ENCODE measurements at regions not wholly inside any gene's neighbourhood (a gene's known extent, or its start where the extent isn't known, plus 50 kb on each side); places are given as distances from the start of the nearest gene placed in this dataset.
"Not testable (repeated sequence)": the region's sequence is repeated elsewhere in the genome, so short reads cannot be mapped to it uniquely, and the experiment has no call there.

DNA sequence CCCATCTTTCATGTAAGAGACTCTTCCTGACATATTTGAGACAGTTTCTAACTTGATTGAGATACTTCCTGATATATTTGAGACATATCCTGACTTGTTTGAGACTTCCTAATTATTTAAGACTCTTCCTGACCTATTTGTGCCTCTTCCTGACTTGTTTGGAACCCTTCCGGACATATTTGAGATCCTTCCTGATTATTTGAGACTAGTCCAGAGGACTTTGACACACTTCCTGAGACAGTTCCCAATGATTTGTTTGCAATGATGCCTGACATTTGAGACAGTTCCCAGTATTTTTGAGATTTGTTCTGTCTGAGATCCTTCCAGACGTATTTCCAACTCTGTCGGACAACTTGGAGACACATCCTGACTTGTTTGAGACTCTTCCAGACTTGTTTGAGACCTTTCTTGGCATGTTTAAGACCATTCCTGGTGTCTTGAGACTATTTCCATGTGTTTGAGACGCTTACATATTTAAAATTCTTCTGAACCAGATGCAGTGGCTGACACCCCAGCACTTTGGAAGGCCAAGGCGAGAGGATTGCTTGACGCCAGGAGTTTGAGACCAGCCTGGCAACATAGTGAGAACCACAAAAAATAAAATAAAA, 118.9 kb upstream of the USP9X start:
- Mint-ChIP-seq H3K36me3 (ENCODE audit: low read depth) (no peaks in the 10 kb centered on the region), H3K4me1 (ENCODE audit: low read depth) (peaks cover 3% of the 10 kb centered on the region), H3K4me3 (no peak overlapping the region), H3K9me3 (no peaks in the 10 kb centered on the region), H3K27ac (no peak overlapping the region), H3K27me3 (no peaks in the 10 kb centered on the region)

DNA sequence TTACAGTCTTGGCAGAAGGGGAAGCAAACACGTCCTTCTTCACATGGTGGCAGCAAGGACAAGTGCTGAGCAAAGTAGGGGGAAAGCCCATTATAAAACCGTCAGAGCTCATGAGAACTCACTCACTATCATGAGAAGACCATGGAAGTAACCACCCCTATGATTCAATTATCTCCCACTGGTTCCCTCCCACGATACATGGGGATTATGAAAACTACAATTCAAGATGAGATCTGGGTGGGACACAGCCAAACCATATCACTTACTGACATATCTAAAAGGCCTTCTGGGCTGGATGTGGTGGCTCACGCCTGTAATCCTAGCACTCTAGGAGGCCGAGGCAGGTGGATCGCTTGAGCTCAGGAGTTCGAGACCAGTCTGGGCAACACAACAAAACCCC, 117.1 kb upstream of the USP9X start:
- H3K27ac Mint-ChIP-seq: no peak overlapping the region

DNA sequence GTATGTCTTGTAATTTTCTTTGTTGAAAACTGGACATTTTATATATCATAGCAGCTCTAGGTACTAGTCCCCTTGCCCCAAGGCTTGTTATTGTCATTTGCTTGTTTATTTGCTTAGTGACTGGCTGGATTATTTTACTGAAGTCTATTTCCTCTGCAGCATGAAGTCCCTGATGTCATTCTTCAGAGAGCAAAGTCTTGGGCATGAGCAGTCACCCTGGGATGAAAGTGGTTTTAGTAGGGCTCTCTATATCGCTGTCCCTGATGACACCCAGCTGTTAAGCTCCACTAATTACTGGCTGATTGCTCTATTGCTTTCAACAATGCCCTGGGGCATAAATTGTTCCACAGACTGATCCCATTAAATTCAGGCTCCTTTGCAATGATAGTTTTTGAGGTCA, 113.5 kb upstream of the USP9X start:
- Mint-ChIP-seq H3K27ac (peak overlapping the region; percentile 26), H3K9me3 (no peaks in the 10 kb centered on the region), H3K4me1 (ENCODE audit: low read depth) (peaks cover 7% of the 10 kb centered on the region), H3K36me3 (ENCODE audit: low read depth) (no peaks in the 10 kb centered on the region), H3K27me3 (no peaks in the 10 kb centered on the region), H3K4me3 (no peak overlapping the region)

More for the DNA sequence above, 117.1 kb upstream of the USP9X start:
- H3K27me3 Mint-ChIP-seq: no peaks in the 10 kb centered on the region
- H3K9me3 Mint-ChIP-seq: no peaks in the 10 kb centered on the region
- H3K4me3 Mint-ChIP-seq: no peak overlapping the region
- H3K4me1 Mint-ChIP-seq (ENCODE audit: low read depth): no peaks in the 10 kb centered on the region
- no peaks in the 10 kb centered on the region for H3K36me3 Mint-ChIP-seq (ENCODE audit: low read depth)

DNA sequence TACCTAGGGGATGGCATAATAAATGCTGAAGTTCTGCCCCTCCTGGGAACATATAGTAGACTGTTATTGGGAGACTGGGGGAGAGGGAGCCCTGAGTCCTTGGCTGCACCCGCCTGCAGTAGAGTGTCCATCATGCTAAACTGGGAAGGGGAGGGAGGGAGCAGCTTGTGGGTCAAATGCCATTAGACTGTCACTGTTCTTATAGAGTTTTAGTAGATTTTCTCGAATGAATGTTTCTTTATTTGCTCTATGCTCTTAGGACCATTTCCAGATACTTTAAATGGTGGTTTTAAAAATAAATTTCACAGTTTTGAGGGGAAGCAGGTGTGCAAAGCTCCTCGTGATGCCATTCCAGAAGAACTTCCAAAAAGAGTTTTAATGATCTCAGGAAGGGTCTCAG, 111.6 kb upstream of the USP9X start:
- H3K27ac Mint-ChIP-seq: no peak overlapping the region
- peaks cover 7% of the 10 kb centered on the region for H3K4me1 Mint-ChIP-seq (ENCODE audit: low read depth)
- H3K4me3 Mint-ChIP-seq: no peak overlapping the region
- no peaks in the 10 kb centered on the region for H3K27me3 Mint-ChIP-seq
- no peaks in the 10 kb centered on the region for H3K36me3 Mint-ChIP-seq (ENCODE audit: low read depth)
- peaks cover 5% of the 10 kb centered on the region for H3K9me3 Mint-ChIP-seq

DNA sequence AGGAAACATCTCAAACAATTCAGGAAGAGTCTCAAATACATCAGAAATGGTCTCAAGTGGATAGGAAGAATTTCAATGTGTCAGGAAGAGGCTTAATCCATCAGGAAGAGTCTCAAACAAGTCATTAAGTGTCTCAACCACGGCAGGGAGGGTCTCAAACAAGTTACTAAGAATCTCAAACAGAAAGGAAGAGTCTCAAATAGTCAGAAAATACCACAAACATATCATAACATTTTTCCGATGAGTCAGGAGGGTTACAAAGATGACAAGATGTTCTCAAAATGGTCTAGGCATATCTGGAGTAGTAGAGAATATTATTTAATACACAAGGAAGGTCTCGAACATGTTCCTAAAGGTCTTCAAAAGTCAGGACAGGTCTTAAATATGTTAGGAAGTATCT, 109.3 kb upstream of the USP9X start:
- no peaks in the 10 kb centered on the region for H3K36me3 Mint-ChIP-seq (ENCODE audit: low read depth)
- H3K27ac Mint-ChIP-seq: no peak overlapping the region
- H3K4me1 Mint-ChIP-seq (ENCODE audit: low read depth): peaks cover 7% of the 10 kb centered on the region
- H3K4me3 Mint-ChIP-seq: no peak overlapping the region
- H3K9me3 Mint-ChIP-seq: peaks cover 5% of the 10 kb centered on the region
- no peaks in the 10 kb centered on the region for H3K27me3 Mint-ChIP-seq

DNA sequence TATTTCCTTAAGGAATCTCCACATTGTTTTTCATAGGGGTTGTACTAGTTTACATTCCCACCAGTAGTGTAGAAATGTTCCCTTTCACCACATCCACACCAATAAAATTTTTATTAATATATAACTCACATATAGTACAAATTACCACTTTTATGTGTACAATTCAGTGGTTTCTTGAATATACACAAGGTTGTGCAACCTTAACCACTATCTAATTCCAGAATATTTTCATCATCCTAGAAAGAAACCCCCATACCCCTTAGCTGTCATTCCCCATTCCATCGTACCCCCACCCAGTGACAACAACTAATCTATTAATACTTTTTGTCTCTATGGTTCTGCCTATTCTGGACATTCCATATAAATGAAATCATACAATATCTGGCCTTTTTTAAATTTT, 108.3 kb upstream of the USP9X start:
- no peak overlapping the region for H3K27ac Mint-ChIP-seq
- no peaks in the 10 kb centered on the region for H3K27me3 Mint-ChIP-seq
- H3K36me3 Mint-ChIP-seq (ENCODE audit: low read depth): no peaks in the 10 kb centered on the region
- peaks cover 7% of the 10 kb centered on the region for H3K4me1 Mint-ChIP-seq (ENCODE audit: low read depth)
- H3K9me3 Mint-ChIP-seq: peaks cover 5% of the 10 kb centered on the region
- H3K4me3 Mint-ChIP-seq: no peak overlapping the region

DNA sequence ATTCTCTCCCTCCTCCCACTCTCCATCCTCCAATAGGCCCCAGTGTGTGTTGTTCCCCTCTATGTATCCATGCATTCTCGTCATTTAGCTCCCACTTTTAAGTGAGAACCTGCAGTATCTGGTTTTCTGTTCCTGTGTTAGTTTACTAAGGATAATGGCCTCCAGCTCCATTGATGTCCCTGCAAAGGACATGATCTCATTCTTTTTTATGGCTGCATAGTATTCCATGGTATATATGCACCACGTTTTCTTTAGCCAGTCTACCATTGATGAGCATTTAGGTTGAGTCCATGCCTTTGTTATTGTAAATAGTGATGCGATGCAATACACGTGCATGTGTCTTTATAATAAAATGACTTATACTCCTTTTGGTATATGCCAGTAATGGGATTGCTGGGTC, 100.3 kb upstream of the USP9X start:
- no peak overlapping the region for H3K4me3 Mint-ChIP-seq
- H3K27ac Mint-ChIP-seq: no peak overlapping the region
- no peaks in the 10 kb centered on the region for H3K27me3 Mint-ChIP-seq
- no peaks in the 10 kb centered on the region for H3K36me3 Mint-ChIP-seq (ENCODE audit: low read depth)
- no peaks in the 10 kb centered on the region for H3K9me3 Mint-ChIP-seq
- no peaks in the 10 kb centered on the region for H3K4me1 Mint-ChIP-seq (ENCODE audit: low read depth)

DNA sequence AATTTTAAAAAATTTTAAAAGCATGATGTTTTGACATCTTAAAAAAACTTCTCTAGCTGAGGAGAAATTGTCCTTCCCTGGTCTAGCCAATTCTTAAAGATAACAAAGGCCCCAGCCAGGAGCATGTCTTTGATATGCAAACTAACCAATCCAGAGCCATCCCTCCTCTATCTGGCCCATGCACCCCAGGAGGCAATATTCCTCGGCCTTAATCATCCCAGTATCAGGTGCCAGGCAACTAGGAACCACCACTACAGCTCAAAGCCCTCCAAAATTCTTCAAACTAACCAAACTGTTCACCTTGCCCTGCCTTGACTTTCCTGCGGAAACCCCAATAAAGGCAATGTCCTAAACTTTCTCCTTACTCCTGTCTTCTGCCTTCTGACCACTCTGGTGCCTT, 97.8 kb upstream of the USP9X start:
- Mint-ChIP-seq H3K27ac (no peak overlapping the region), H3K27me3 (no peaks in the 10 kb centered on the region), H3K9me3 (no peaks in the 10 kb centered on the region), H3K4me3 (no peak overlapping the region), H3K4me1 (ENCODE audit: low read depth) (no peaks in the 10 kb centered on the region), H3K36me3 (ENCODE audit: low read depth) (no peaks in the 10 kb centered on the region)

DNA sequence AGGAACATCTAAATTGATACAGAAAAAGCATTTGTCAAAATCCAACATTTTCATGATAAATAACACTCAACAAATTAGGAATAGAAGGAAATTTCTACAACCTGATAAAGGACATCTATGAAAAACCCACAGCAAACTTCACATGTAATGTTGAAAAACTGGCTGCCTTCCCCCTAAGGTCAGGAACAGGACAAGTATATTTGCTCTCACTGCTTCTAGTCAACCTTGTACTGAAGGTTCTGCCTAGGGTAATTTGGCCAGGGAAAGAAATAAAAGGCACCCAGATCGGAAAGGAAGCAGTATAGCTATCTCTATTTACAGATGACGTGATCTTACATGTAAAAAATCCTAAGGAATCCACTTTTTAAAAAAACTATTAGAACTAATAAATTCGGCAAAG, 97.1 kb upstream of the USP9X start:
- no peaks in the 10 kb centered on the region for H3K9me3 Mint-ChIP-seq
- H3K27me3 Mint-ChIP-seq: no peaks in the 10 kb centered on the region

DNA sequence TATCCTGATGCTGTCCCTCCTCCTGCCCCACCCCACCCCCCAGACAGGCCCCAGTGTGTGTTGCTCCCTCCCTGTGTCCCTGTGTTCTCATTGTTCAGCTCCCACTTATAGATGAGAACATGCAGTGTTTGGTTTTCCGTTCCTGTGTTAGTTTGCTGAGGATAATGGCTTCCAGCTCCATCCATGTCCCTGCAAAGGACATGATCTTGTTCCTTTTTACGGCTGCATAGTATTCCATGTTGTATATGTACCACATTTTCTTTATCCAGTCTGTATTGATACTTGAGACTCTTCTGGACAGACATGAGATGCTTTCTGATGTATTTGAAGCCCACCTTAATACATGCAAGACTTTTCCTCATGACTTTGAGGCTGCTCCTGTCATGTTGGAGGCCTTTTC, 91.8 kb upstream of the USP9X start:
- H3K4me3 Mint-ChIP-seq; H3K36me3 Mint-ChIP-seq (ENCODE audit: low read depth); H3K27ac Mint-ChIP-seq; H3K9me3 Mint-ChIP-seq; H3K4me1 Mint-ChIP-seq (ENCODE audit: low read depth); H3K27me3 Mint-ChIP-seq: not testable (repeated sequence)

More for the DNA sequence above, 97.1 kb upstream of the USP9X start:
- no peaks in the 10 kb centered on the region for H3K36me3 Mint-ChIP-seq (ENCODE audit: low read depth)
- H3K4me3 Mint-ChIP-seq: no peak overlapping the region
- H3K27ac Mint-ChIP-seq: no peak overlapping the region
- no peaks in the 10 kb centered on the region for H3K4me1 Mint-ChIP-seq (ENCODE audit: low read depth)

DNA sequence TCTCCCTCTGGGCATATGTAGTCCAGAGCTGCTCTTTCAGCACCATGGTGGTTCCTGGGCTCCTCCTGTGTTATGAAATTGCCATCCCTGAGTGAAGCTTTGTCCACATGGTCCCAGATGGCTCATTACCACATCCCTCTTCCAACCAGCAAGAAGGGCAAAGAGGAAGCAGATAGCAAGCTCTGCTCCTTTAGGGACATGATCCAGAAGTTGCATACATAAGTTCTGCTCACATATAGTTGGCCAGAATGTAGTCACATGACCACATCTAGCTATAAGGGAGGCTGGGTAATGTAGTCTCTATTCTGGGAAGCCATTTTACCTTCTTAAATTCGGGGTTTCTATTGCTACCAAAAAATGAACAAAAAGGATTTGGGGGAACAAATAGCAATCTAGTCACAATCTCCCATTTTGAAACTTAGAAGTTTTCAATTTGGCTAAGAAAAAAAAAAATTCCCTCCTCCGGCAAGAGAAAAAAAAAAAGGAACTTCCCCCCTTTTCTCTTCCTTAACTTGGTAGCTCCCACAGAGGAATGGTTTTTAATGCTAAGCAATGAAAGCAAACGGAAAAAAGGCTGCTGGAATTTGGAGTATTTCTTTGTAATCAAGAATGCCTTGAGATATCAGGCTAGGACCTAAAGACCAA, 88.2 kb upstream of the USP9X start:
- H3K27me3 Mint-ChIP-seq: no peaks in the 10 kb centered on the region
- H3K9me3 Mint-ChIP-seq: peaks cover 5% of the 10 kb centered on the region
- no peak overlapping the region for H3K27ac Mint-ChIP-seq
- H3K4me1 Mint-ChIP-seq (ENCODE audit: low read depth): no peaks in the 10 kb centered on the region
- H3K4me3 Mint-ChIP-seq: no peak overlapping the region
- no peaks in the 10 kb centered on the region for H3K36me3 Mint-ChIP-seq (ENCODE audit: low read depth)

DNA sequence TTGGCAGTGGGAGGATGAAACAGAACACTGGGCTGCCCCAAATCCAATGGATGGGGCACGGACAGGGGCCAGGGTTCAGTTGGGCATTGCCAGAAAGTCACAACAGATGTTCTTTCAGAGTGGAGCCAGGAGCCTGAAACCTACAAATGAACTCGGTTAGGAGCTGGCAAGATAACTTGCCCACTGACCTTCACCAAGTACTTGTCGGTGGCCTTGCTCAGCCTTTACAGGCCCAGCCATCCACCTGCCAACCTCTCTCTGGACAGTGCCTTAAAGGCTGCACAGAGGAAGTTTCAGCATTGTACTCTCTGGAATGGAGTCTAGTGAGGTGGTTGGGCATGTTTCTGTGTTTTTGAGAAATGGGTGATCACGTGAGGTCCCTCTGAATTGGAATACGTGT, 87.1 kb upstream of the USP9X start:
- Mint-ChIP-seq H3K9me3 (peaks cover 5% of the 10 kb centered on the region), H3K27me3 (no peaks in the 10 kb centered on the region), H3K27ac (no peak overlapping the region), H3K4me3 (no peak overlapping the region), H3K4me1 (ENCODE audit: low read depth) (no peaks in the 10 kb centered on the region), H3K36me3 (ENCODE audit: low read depth) (no peaks in the 10 kb centered on the region)

DNA sequence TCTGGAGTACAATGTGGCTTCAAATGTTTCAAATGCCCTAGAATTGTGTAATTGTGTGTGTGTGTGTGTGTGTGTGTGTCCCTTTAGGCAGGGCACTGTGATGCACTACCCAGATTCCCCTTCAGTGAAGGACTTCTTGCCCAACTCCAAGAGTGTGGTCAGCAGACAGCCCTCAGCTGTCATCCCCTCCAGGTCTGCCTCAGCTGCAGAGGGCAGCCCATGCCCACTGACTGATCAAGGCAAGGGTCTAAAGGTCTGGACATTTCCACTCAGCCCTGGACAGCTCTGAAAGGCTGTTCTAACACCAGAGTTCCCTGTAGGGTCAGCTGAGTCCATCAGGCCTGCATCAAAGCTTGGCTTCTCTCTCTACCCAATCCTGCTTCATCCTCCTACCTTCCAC, 83.9 kb upstream of the USP9X start:
- H3K27me3 Mint-ChIP-seq: no peaks in the 10 kb centered on the region
- no peaks in the 10 kb centered on the region for H3K9me3 Mint-ChIP-seq
- no peaks in the 10 kb centered on the region for H3K36me3 Mint-ChIP-seq (ENCODE audit: low read depth)
- H3K27ac Mint-ChIP-seq: no peak overlapping the region
- H3K4me3 Mint-ChIP-seq: no peak overlapping the region
- H3K4me1 Mint-ChIP-seq (ENCODE audit: low read depth): peaks cover 7% of the 10 kb centered on the region

DNA sequence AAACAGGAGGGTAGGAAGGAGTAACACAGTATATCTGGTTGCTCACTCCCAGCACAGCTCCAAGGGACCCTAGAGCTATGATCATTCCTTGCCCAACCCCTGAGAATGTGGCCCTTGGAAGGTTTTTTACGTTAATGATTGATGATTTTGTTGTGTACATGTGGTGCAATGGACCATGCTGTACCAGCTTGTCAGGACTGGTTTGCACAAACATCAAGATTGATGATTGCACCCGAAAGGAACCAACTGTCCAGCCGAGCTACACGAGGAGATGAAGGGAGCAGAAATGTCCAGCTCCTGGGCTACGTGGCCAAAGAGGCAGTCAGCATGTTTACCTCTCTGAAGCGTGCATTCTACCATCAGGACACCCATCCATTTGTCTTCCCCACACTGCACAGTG, 83.2 kb upstream of the USP9X start:
- peaks cover 7% of the 10 kb centered on the region for H3K4me1 Mint-ChIP-seq (ENCODE audit: low read depth)
- no peak overlapping the region for H3K27ac Mint-ChIP-seq
- H3K36me3 Mint-ChIP-seq (ENCODE audit: low read depth): no peaks in the 10 kb centered on the region
- H3K9me3 Mint-ChIP-seq: no peaks in the 10 kb centered on the region
- no peaks in the 10 kb centered on the region for H3K27me3 Mint-ChIP-seq
- H3K4me3 Mint-ChIP-seq: no peak overlapping the region

DNA sequence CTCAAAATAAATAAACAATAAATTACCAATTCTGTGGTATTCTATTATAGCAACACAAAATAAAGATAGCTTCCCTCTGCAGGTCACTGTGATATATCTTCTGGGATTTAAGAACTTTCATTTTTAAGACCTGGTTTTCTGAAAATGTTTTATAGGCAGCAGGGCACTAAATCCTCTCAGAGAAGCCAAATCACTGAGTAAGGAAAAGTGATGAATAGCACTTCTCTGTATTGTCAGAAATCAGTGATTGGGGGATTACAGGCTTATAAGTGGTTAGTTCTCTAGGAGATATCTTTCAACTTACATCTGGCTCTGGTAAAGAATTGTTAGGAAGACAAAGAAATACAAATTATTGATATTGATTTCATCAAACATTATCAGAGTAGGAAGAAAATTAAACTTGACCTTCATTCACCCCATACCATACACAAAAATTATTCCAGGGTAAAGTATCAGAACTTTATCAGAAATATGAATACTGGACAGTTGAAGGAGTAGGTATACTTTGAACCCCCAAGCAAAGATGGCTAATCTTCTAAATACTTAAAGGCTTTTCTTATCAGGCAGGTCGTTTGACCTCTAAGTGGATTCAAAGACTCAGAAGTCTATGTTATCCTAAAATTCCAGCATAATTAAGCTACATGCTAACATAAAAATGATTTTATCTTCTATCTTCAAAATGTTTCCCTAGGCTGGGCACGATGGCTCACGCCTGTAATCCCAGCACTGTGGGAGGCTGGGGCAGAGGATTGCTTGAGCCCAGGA, 81.6 kb upstream of the USP9X start:
- Mint-ChIP-seq H3K36me3 (ENCODE audit: low read depth) (no peaks in the 10 kb centered on the region), H3K27me3 (no peaks in the 10 kb centered on the region), H3K4me3 (no peak overlapping the region), H3K9me3 (no peaks in the 10 kb centered on the region), H3K27ac (no peak overlapping the region), H3K4me1 (ENCODE audit: low read depth) (peaks cover 7% of the 10 kb centered on the region)
